MM.1S (cell line): ENCODE measurements at regions not wholly inside any gene's neighbourhood (a gene's known extent, or its start where the extent isn't known, plus 50 kb on each side); places are given as distances from the start of the nearest gene placed in this dataset.

Experiments used
- DNase-seq: peaks from one replicate; pipeline ENCODE4 v3.0.0-alpha.2; 2015
- H2AFZ ChIP-seq: fragments of 300-600 bp; sonication (generic); 2 replicates; pipeline ENCODE4 v1.6.0; 2016; ENCODE audit warnings: antibody characterized with exemption, low read length
- H3F3A ChIP-seq: fragments of 300-600 bp; sonication (generic); 2 replicates; pipeline ENCODE4 v1.6.1; 2016; ENCODE audit warnings: mild to moderate bottlenecking, antibody characterized with exemption, low read length, moderate library complexity, mixed read lengths; ENCODE audit not compliant: insufficient read depth
- H3K27ac ChIP-seq: fragments of 300-600 bp; sonication (generic); 2 replicates; pipeline ENCODE4 v1.5.1; 2016; ENCODE audit warnings: mild to moderate bottlenecking, low read length
- H3K27me3 ChIP-seq: fragments of 300-600 bp; sonication (generic); replicated peaks from 2 replicates; pipeline ENCODE4 v1.6.0; 2016; ENCODE audit warnings: low read length; ENCODE audit not compliant: insufficient read depth
- H3K36me3 ChIP-seq: fragments of 300-600 bp; sonication (generic); replicated peaks from 2 replicates; pipeline ENCODE4 v1.6.1; 2016; ENCODE audit warnings: mild to moderate bottlenecking, low read length, mixed read lengths; ENCODE audit not compliant: insufficient read depth
- H3K4me1 ChIP-seq: fragments of 300-600 bp; sonication (generic); 2 replicates; pipeline ENCODE4 v1.6.1; 2016; ENCODE audit warnings: low read length, mixed read lengths
- H3K4me2 ChIP-seq: fragments of 300-600 bp; sonication (generic); 2 replicates; pipeline ENCODE4 v1.6.0; 2016; ENCODE audit warnings: low read depth, low read length
- H3K4me3 ChIP-seq: fragments of 300-600 bp; sonication (generic); 2 replicates; pipeline ENCODE4 v1.5.1; 2016; ENCODE audit warnings: low read length, mixed read lengths
- H3K79me2 ChIP-seq: fragments of 300-600 bp; sonication (generic); 2 replicates; pipeline ENCODE4 v1.6.1; 2016; ENCODE audit warnings: mixed run types, low read length, mixed read lengths
- H3K9ac ChIP-seq: fragments of 300-600 bp; sonication (generic); 2 replicates; pipeline ENCODE4 v1.6.1; 2016; ENCODE audit warnings: low read length, mixed read lengths
- H3K9me2 ChIP-seq: fragments of 300-600 bp; sonication (generic); replicated peaks from 2 replicates; pipeline ENCODE4 v1.6.1; 2016; ENCODE audit warnings: mild to moderate bottlenecking, low read length, mixed read lengths; ENCODE audit not compliant: insufficient read depth
- H3K9me3 ChIP-seq: fragments of 300-600 bp; sonication (generic); replicated peaks from 2 replicates; pipeline ENCODE4 v1.6.1; 2016; ENCODE audit warnings: mild to moderate bottlenecking, low read length, mixed read lengths; ENCODE audit not compliant: insufficient read depth
- H4K20me1 ChIP-seq: fragments of 300-600 bp; sonication (generic); 2 replicates; pipeline ENCODE4 v1.6.1; 2016; ENCODE audit warnings: mild to moderate bottlenecking, low read length, moderate library complexity, mixed read lengths; ENCODE audit not compliant: insufficient read depth
- CTCF ChIP-seq: fragments of 300-600 bp; sonication (generic); IDR thresholded peaks from 2 replicates; pipeline ENCODE4 v1.5.1; 2016; ENCODE audit warnings: antibody characterized with exemption, low read length, mixed read lengths
- EZH2 ChIP-seq: fragments of 300-600 bp; sonication (generic); optimal IDR thresholded peaks from 2 replicates; pipeline ENCODE3; 2017; ENCODE audit warnings: low read depth, mild to moderate bottlenecking, antibody characterized with exemption, low read length, mixed read lengths
- EZH2phosphoT487 ChIP-seq: fragments of 300-600 bp; sonication (generic); IDR thresholded peaks from 2 replicates; pipeline ENCODE4 v1.6.1; 2018; ENCODE audit warnings: antibody characterized with exemption, low read length

GRCh38 chr10:100684688-100685235 is 60.6 kb upstream of the PAX2 start:
- peaks cover 97% of the 10 kb centered on the region for H3K27me3 ChIP-seq

GRCh38 chr10:100685331-100685730 is 60.1 kb upstream of the PAX2 start:
- Histone ChIP-seq H3K4me3 (no peak overlapping the region), H3K9ac (no peak overlapping the region), H3K27ac (no peak overlapping the region), H3K9me2 (no peaks in the 10 kb centered on the region), H3F3A (no peaks in the 10 kb centered on the region), H3K9me3 (no peaks in the 10 kb centered on the region), H3K36me3 (no peaks in the 10 kb centered on the region), H3K4me2 (no peak overlapping the region), H2AFZ (no peak overlapping the region), H3K4me1 (no peaks in the 10 kb centered on the region), H3K79me2 (no peaks in the 10 kb centered on the region), H3K27me3 (peaks cover 97% of the 10 kb centered on the region), H4K20me1 (no peaks in the 10 kb centered on the region)
- TF ChIP-seq CTCF (no peak), EZH2 (no peak), EZH2phosphoT487 (no peak)
- DNase-seq, result no peak

More at GRCh38 chr10:100684688-100685235, 60.6 kb upstream of the PAX2 start:
- H3K9ac ChIP-seq, result no peak overlapping the region
- no peak for DNase-seq
- H3K27ac ChIP-seq, result no peak overlapping the region
- no peak overlapping the region for H3K4me3 ChIP-seq
- H3F3A ChIP-seq, result no peaks in the 10 kb centered on the region
- no peaks in the 10 kb centered on the region for H3K9me2 ChIP-seq
- no peak overlapping the region for H3K4me2 ChIP-seq
- H3K36me3 ChIP-seq, result no peaks in the 10 kb centered on the region
- no peak for TF ChIP-seq EZH2phosphoT487
- TF ChIP-seq EZH2, result no peak
- TF ChIP-seq CTCF, result no peak
- no peaks in the 10 kb centered on the region for H3K79me2 ChIP-seq
- no peaks in the 10 kb centered on the region for H3K4me1 ChIP-seq
- H2AFZ ChIP-seq, result no peak overlapping the region
- no peaks in the 10 kb centered on the region for H4K20me1 ChIP-seq
- H3K9me3 ChIP-seq, result no peaks in the 10 kb centered on the region

- no peak for DNase-seq
- H3K27ac ChIP-seq, result no peak overlapping the region
- peaks cover 88% of the 10 kb centered on the region for H3K27me3 ChIP-seq
Observed at GRCh38 chr10:100687143-100688003, 58.0 kb upstream of the PAX2 start.

More at GRCh38 chr10:100687143-100688003, 58.0 kb upstream of the PAX2 start:
- Histone ChIP-seq H3K4me1 (no peaks in the 10 kb centered on the region), H2AFZ (no peak overlapping the region), H3K4me2 (no peak overlapping the region), H3K9me2 (no peaks in the 10 kb centered on the region), H3K79me2 (no peaks in the 10 kb centered on the region), H3K9ac (no peak overlapping the region), H4K20me1 (no peaks in the 10 kb centered on the region), H3K9me3 (no peaks in the 10 kb centered on the region), H3F3A (no peaks in the 10 kb centered on the region), H3K4me3 (no peak overlapping the region), H3K36me3 (no peaks in the 10 kb centered on the region)
- TF ChIP-seq EZH2 (no peak), CTCF (no peak)
